ENCODE measurements at regions not wholly inside any gene's neighbourhood (a gene's known extent, or its start where the extent isn't known, plus 50 kb on each side); places are given as distances from the start of the nearest gene placed in this dataset.

- no peak for DNase-seq (ENCODE audit: low read depth)
- no peak for TF ChIP-seq CTCF (IDR thresholded peaks at IDR 0.05; ENCODE audit: control insufficient read depth, insufficient read depth, low read depth, low read length, missing control alignments)
- H3K4me3 ChIP-seq (ENCODE audit: control insufficient read depth, low read depth, low read length) = no peak overlapping the region
These were observed 585.5 kb downstream of the CBLN2 start for GRCh38 chr18:71958605-71959004.

- H3K4me3 ChIP-seq (ENCODE audit: control insufficient read depth, low read depth, low read length) = no peak overlapping the region
- no peak for TF ChIP-seq CTCF (IDR thresholded peaks at IDR 0.05; ENCODE audit: control insufficient read depth, insufficient read depth, low read depth, low read length, missing control alignments)
- DNase-seq (ENCODE audit: low read depth) = no peak
These were observed 593.1 kb downstream of the CBLN2 start for GRCh38 chr18:71951001-71951400.

- no peak for DNase-seq (ENCODE audit: low read depth)
- no peak overlapping the region for H3K4me3 ChIP-seq (ENCODE audit: control insufficient read depth, low read depth, low read length)
- no peak for TF ChIP-seq CTCF (IDR thresholded peaks at IDR 0.05; ENCODE audit: control insufficient read depth, insufficient read depth, low read depth, low read length, missing control alignments)
These were observed 601.7 kb downstream of the CBLN2 start for GRCh38 chr18:71942433-71942832.

- no peak for TF ChIP-seq CTCF (IDR thresholded peaks at IDR 0.05; ENCODE audit: control insufficient read depth, insufficient read depth, low read depth, low read length, missing control alignments)
- H3K4me3 ChIP-seq (ENCODE audit: control insufficient read depth, low read depth, low read length) = no peak overlapping the region
- DNase-seq (ENCODE audit: low read depth) = no peak
These were observed 604.7 kb downstream of the CBLN2 start for GRCh38 chr18:71939483-71939882.

GRCh38 chr18:71936744-71937143, 607.4 kb downstream of the CBLN2 start:
- no peak for TF ChIP-seq CTCF (IDR thresholded peaks at IDR 0.05; ENCODE audit: control insufficient read depth, insufficient read depth, low read depth, low read length, missing control alignments)
- H3K4me3 ChIP-seq (ENCODE audit: control insufficient read depth, low read depth, low read length) = no peak overlapping the region
- no peak for DNase-seq (ENCODE audit: low read depth)

- DNase-seq (ENCODE audit: low read depth) = no peak
- TF ChIP-seq CTCF (IDR thresholded peaks at IDR 0.05; ENCODE audit: control insufficient read depth, insufficient read depth, low read depth, low read length, missing control alignments) = no peak
- H3K4me3 ChIP-seq (ENCODE audit: control insufficient read depth, low read depth, low read length) = no peak overlapping the region
These were observed 624.9 kb downstream of the CBLN2 start for GRCh38 chr18:71919211-71919610.

GRCh38 chr18:71913641-71914040, 630.5 kb downstream of the CBLN2 start:
- no peak overlapping the region for H3K4me3 ChIP-seq (ENCODE audit: control insufficient read depth, low read depth, low read length)
- no peak for DNase-seq (ENCODE audit: low read depth)
- TF ChIP-seq CTCF (IDR thresholded peaks at IDR 0.05; ENCODE audit: control insufficient read depth, insufficient read depth, low read depth, low read length, missing control alignments) = no peak
